Thyroid gland (tissue), 4 donors: ENCODE measurements at regions not wholly inside any gene's neighbourhood (a gene's known extent, or its start where the extent isn't known, plus 50 kb on each side); places are given as distances from the start of the nearest gene placed in this dataset.
A peak's percentile ranks its signal among the peaks of the same experiment; 100 is the strongest.

ENCODE experiments used
- DNase-seq, 2 donors: peaks; one replicate each; pipeline ENCODE4 v3.0.0-alpha.2; 2019
- H3K27ac ChIP-seq, 3 donors: fragments of 200-600 bp; sonication (generic); 1 replicate in 2 of 3; 2 replicates in 1 of 3; pipeline ENCODE4 v1.5.1; 2016 to 2019; ENCODE audit warnings: mild to moderate bottlenecking in 1 of 3, moderate library complexity in 1 of 3
- H3K27me3 ChIP-seq: fragments of 200-600 bp; sonication (generic); one replicate; pipeline ENCODE4 v1.5.1; 2019
- H3K36me3 ChIP-seq, 2 donors: fragments of 200-600 bp; sonication (generic); one replicate each; pipeline ENCODE4 v1.5.1; 2016 to 2019
- H3K4me1 ChIP-seq, 2 donors: fragments of 200-600 bp; sonication (generic); one replicate each; pipeline ENCODE4 v1.5.1; 2017 to 2019
- H3K4me3 ChIP-seq, 3 donors: fragments of 200-600 bp; sonication (generic); replicated peaks in 1 of 3; 1 replicate in 2 of 3; 2 replicates in 1 of 3; pipeline ENCODE4 v1.5.1; 2016; ENCODE audit warnings: mild to moderate bottlenecking in 1 of 3
- H3K9me3 ChIP-seq: fragments of 200-600 bp; sonication (generic); one replicate; pipeline ENCODE4 v1.5.1; 2017
- POLR2A ChIP-seq, 2 donors: fragments of 450-650 bp; IDR thresholded peaks; one replicate each; pipeline ENCODE4 v1.6.1; 2017; ENCODE audit warnings: antibody characterized with exemption in 2 of 2, mild to moderate bottlenecking in 2 of 2, moderate library complexity in 1 of 2
- WGBS, 2 donors: methylation state at CpG; one replicate each; pipeline ENCODE4 v1.1.5; 2017; 5-methylcytosine and 5-hydroxymethylcytosine counted together
- intact Hi-C: fragments of 100-400 bp; cut with DNase I; formaldehyde crosslinking; loops from one replicate; pipeline ENCODE4 v1.15.1; 2023
- TF ChIP-seq, protein P1 (sequence below), 6 experiments: fragments of 200-600 bp in 3 of 6; fragments of 450-650 bp in 3 of 6; sonication (generic) in 3 of 6; IDR thresholded peaks; one replicate each; pipeline ENCODE4 v1.5.1; 2016 to 2019; ENCODE audit warnings: antibody characterized with exemption in 6 of 6, mild to moderate bottlenecking in 2 of 6, inconsistent platforms in 1 of 6, moderate library complexity in 1 of 6

DNA sequence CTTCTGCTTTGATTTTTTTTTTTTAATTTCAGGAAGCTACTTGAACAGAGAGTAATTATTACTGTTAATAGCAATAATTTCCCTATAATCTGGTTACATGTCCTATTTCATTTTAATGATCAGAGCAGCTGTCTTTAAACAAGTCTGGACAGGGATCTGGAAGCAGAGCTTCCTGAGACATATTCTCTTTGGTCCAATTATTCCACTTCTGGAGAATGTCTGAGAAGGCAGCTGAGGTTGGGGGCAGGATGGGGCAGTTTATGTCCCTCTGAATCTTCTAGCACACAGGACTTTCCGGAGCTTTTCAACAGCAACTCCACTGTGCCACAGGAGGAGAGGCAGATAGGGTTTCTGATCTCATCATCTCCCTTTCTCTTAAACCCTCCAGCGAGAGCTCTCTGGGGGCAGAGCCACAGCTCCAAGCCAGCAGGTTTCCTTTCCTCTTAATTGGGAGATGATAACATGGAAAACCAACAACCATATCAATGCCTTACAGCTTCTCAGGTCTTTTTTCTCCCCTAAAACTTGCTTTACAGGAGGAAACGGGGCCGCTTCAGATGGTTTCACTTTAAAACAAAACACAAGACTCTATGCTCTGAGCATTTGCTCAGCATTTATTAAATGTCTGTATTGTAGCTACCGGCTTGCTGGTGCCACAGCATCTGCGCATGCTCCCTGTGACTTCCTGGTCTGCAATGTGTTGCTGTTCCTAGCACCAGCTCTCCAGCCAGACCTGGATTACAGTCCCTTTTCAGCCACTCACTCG, 425.7 kb upstream of the USP24 start:
- Histone ChIP-seq H3K36me3 (no peaks in the 10 kb centered on the region), H3K9me3 (no peaks in the 10 kb centered on the region), H3K4me1 (peaks cover 0 to 5% of the 10 kb centered on the region in 2 donors), H3K27me3 (no peaks in the 10 kb centered on the region), H3K27ac (no peak overlapping the region), H3K4me3 (no peak overlapping the region)
- intact Hi-C loops: no loop called here
- DNase-seq: peak; percentile 30 to 32
- WGBS, 2 donors: 54 to 60% methylated on average over 7 of the region's 7 CpGs
- no peak for TF ChIP-seq POLR2A (IDR thresholded peaks at IDR 0.05)
- TF ChIP-seq, protein P1, sequence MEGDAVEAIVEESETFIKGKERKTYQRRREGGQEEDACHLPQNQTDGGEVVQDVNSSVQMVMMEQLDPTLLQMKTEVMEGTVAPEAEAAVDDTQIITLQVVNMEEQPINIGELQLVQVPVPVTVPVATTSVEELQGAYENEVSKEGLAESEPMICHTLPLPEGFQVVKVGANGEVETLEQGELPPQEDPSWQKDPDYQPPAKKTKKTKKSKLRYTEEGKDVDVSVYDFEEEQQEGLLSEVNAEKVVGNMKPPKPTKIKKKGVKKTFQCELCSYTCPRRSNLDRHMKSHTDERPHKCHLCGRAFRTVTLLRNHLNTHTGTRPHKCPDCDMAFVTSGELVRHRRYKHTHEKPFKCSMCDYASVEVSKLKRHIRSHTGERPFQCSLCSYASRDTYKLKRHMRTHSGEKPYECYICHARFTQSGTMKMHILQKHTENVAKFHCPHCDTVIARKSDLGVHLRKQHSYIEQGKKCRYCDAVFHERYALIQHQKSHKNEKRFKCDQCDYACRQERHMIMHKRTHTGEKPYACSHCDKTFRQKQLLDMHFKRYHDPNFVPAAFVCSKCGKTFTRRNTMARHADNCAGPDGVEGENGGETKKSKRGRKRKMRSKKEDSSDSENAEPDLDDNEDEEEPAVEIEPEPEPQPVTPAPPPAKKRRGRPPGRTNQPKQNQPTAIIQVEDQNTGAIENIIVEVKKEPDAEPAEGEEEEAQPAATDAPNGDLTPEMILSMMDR (IDR thresholded peaks at IDR 0.05): no peak

DNA sequence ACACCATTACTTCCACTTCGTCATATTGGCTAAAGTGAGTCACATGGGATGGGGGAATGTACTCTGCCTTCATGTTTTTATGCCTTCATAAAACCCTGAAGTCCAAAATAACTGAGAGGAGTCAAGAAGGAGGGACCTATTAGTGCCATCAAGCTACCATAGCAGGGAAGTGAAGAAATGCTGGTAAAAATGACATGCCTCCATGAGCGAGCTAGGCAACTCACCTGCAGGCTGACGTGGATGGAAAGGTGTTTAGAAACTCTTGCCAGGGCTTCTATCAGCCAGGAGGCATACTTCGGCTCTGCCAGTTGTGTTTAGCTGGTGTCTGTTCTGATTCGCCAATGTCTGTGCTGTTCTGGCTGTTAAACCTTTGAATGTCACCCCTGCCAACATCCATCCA, 424.4 kb upstream of the USP24 start:
- H3K4me1 ChIP-seq: peaks cover 4 to 9% of the 10 kb centered on the region in 2 donors
- no peaks in the 10 kb centered on the region for H3K27me3 ChIP-seq
- H3K4me3 ChIP-seq: no peak overlapping the region
- no peak for DNase-seq
- intact Hi-C loops: no loop called here
- 90 to 98% methylated on average over 5 of the region's 5 CpGs for WGBS, 2 donors
- H3K9me3 ChIP-seq: no peaks in the 10 kb centered on the region
- TF ChIP-seq, protein P1 (IDR thresholded peaks at IDR 0.05): no peak
- TF ChIP-seq POLR2A (IDR thresholded peaks at IDR 0.05): no peak
- H3K27ac ChIP-seq: no peak overlapping the region
- H3K36me3 ChIP-seq: no peaks in the 10 kb centered on the region

DNA sequence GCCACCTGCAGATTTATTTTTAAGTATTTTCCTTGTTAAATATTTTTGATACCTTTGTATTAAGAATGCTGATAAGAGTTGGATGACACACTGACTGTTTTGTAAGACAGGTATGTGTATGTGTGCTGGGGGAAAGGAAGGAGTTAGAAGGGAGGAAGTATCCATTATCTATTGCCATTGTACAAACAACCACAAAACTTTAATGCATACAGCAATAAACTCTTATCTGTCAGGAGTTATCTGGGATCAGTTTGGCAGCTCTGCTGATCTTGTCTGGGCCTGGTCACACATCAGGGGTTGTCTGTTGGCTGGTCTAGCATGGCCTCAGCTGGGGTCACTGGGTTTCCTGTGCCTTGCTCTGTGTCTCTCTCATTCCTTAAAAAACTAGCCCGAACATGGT, 423.9 kb upstream of the USP24 start:
- DNase-seq: no peak
- 80 to 82% methylated on average over 1 of the region's 1 CpG for WGBS, 2 donors

DNA sequence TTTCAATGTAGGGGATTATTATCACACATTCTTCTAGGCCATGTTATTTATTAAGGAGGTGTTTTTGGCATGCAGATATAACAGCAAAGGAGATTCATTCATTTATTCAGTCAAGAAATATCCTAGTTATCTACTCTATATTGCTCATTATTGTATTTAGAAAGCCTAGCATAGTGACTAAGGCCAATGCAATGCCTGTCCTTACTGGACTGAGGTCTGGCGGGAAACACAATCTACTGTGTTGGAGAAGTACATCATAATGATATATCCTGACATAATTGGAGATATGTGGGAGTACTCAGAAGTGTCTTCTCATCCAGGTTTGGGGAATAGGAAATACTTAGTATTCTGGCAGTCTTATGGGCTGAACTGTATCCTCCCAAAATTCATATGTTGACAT, 421.5 kb upstream of the USP24 start:
- no peak overlapping the region for H3K4me3 ChIP-seq
- peaks cover 14 to 22% of the 10 kb centered on the region in 2 donors for H3K4me1 ChIP-seq
- H3K27ac ChIP-seq: no peak overlapping the region
- DNase-seq: no peak
- intact Hi-C loops: no loop called here
- H3K27me3 ChIP-seq: no peaks in the 10 kb centered on the region
- H3K36me3 ChIP-seq: no peaks in the 10 kb centered on the region
- WGBS, 2 donors: 90 to 100% methylated on average over 1 of the region's 1 CpG
- no peaks in the 10 kb centered on the region for H3K9me3 ChIP-seq
- TF ChIP-seq POLR2A (IDR thresholded peaks at IDR 0.05): no peak
- TF ChIP-seq, protein P1 (IDR thresholded peaks at IDR 0.05): no peak

More for the DNA sequence above, 423.9 kb upstream of the USP24 start:
- intact Hi-C loops: no loop called here
- Histone ChIP-seq H3K27ac (no peak overlapping the region), H3K9me3 (no peaks in the 10 kb centered on the region), H3K27me3 (no peaks in the 10 kb centered on the region), H3K36me3 (no peaks in the 10 kb centered on the region), H3K4me3 (no peak overlapping the region), H3K4me1 (peaks cover 4 to 11% of the 10 kb centered on the region in 2 donors)
- TF ChIP-seq, protein P1 (IDR thresholded peaks at IDR 0.05): no peak
- TF ChIP-seq POLR2A (IDR thresholded peaks at IDR 0.05): no peak

DNA sequence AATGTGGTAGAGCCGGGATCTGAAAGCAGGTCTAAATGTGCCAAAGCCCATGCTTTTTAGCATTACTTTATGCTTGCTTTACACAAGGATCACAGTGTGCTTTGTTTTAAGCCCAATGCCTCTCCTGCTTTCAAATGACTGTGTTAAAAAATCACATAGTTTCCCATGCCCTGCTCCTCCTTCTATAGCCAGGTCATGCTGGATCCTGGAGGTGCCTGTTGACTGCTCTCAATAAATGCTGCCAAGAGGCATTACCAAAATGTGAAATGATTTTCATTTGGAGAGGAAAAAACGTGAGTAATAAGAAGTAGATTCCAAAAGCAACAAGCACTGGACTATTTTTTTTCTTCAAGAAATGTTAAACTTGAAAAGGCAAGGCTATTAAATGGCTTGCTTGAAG, 420.7 kb upstream of the USP24 start:
- no peaks in the 10 kb centered on the region for H3K36me3 ChIP-seq
- H3K4me1 ChIP-seq: peaks cover 14 to 18% of the 10 kb centered on the region in 2 donors
- H3K4me3 ChIP-seq: no peak overlapping the region
- WGBS, 2 donors: 44 to 54% methylated on average over 2 of the region's 2 CpGs
- TF ChIP-seq, protein P1 (IDR thresholded peaks at IDR 0.05): no peak
- TF ChIP-seq POLR2A (IDR thresholded peaks at IDR 0.05): no peak
- no peaks in the 10 kb centered on the region for H3K9me3 ChIP-seq
- no peaks in the 10 kb centered on the region for H3K27me3 ChIP-seq
- DNase-seq: no peak
- intact Hi-C loops: no loop called here
- no peak overlapping the region for H3K27ac ChIP-seq
